Inflammatory macrophage treated with lipopolysaccharide for 1 hour (primary cell): ENCODE measurements at regions not wholly inside any gene's neighbourhood (a gene's known extent, or its start where the extent isn't known, plus 50 kb on each side); places are given as distances from the start of the nearest gene placed in this dataset.

Experiments used
- DNase-seq, 2 donors: peaks; one replicate each; pipeline ENCODE4 v3.0.0-alpha.2; 2020 to 2022

- no peak for DNase-seq
Measured at GRCh38 chr4:134018846-134019245, 182.7 kb downstream of the PABPC4L start.

- DNase-seq: no peak
Measured at GRCh38 chr4:134001057-134001456, 200.5 kb downstream of the PABPC4L start.

- no peak for DNase-seq
Measured at GRCh38 chr4:133997436-133997835, 204.2 kb downstream of the PABPC4L start.

GRCh38 chr4:133996431-133997121, 205.0 kb downstream of the PABPC4L start:
- DNase-seq: no peak

GRCh38 chr4:133995243-133995960, 206.2 kb downstream of the PABPC4L start:
- no peak for DNase-seq

- no peak for DNase-seq
Measured at GRCh38 chr4:133982533-133983224, 218.9 kb downstream of the PABPC4L start.

GRCh38 chr4:133981327-133981726, 220.3 kb downstream of the PABPC4L start:
- no peak for DNase-seq

GRCh38 chr4:133972586-133972985, 229.0 kb downstream of the PABPC4L start:
- DNase-seq: no peak

- DNase-seq: no peak
Measured at GRCh38 chr4:133969202-133969848, 232.3 kb downstream of the PABPC4L start.

- DNase-seq: no peak
Measured at GRCh38 chr4:133968174-133968573, 233.4 kb downstream of the PABPC4L start.

GRCh38 chr4:133960975-133961374, 240.6 kb downstream of the PABPC4L start:
- no peak for DNase-seq

- DNase-seq: no peak
Measured at GRCh38 chr4:133943081-133943480, 258.5 kb downstream of the PABPC4L start.

- no peak for DNase-seq
Measured at GRCh38 chr4:133938061-133938460, 263.5 kb downstream of the PABPC4L start.

- no peak for DNase-seq
Measured at GRCh38 chr4:133929531-133930239, 271.9 kb downstream of the PABPC4L start.

GRCh38 chr4:133921280-133922195, 280.1 kb downstream of the PABPC4L start:
- no peak for DNase-seq

- DNase-seq: no peak
Measured at GRCh38 chr4:133920236-133920635, 281.4 kb downstream of the PABPC4L start.

- no peak for DNase-seq
Measured at GRCh38 chr4:133910165-133910564, 291.4 kb downstream of the PABPC4L start.

- no peak for DNase-seq
Measured at GRCh38 chr4:133903029-133903428, 298.6 kb downstream of the PABPC4L start.

GRCh38 chr4:133891011-133891410, 310.6 kb downstream of the PABPC4L start:
- no peak for DNase-seq

GRCh38 chr4:133887723-133888122, 313.9 kb downstream of the PABPC4L start:
- no peak for DNase-seq

GRCh38 chr4:133869486-133869885, 332.1 kb downstream of the PABPC4L start:
- no peak for DNase-seq

GRCh38 chr4:133868856-133869255, 332.7 kb downstream of the PABPC4L start:
- no peak for DNase-seq
